ENCODE measurements at regions not wholly inside any gene's neighbourhood (a gene's known extent, or its start where the extent isn't known, plus 50 kb on each side); places are given as distances from the start of the nearest gene placed in this dataset.

GRCh38 chr13:37385956-37386670, 212.5 kb downstream of the POSTN start:
- no peaks in the 10 kb centered on the region for H3K27me3 ChIP-seq
- intact Hi-C loops (cut with DNase I): no loop called here
- no peaks in the 10 kb centered on the region for H3K9me3 ChIP-seq
- H3K4me3 ChIP-seq: no peak overlapping the region
- no peak overlapping the region for H3K27ac ChIP-seq
- 29 to 57% (median 40%) methylated on average over 2 of the region's 2 CpGs for WGBS, 3 donors
- TF ChIP-seq EP300 (IDR thresholded peaks at IDR 0.05): no peak
- TF ChIP-seq CTCF (IDR thresholded peaks at IDR 0.05): no peak
- no peak for TF ChIP-seq POLR2A (IDR thresholded peaks at IDR 0.05)
- no peaks in the 10 kb centered on the region for H3K4me1 ChIP-seq (ENCODE audit: insufficient read depth)
- no peak for DNase-seq
- no peaks in the 10 kb centered on the region for H3K36me3 ChIP-seq

GRCh38 chr13:37385248-37385647, 213.3 kb downstream of the POSTN start:
- Histone ChIP-seq H3K4me3 (no peak overlapping the region), H3K9me3 (no peaks in the 10 kb centered on the region), H3K27ac (no peak overlapping the region), H3K36me3 (no peaks in the 10 kb centered on the region), H3K4me1 (ENCODE audit: insufficient read depth) (no peaks in the 10 kb centered on the region), H3K27me3 (no peaks in the 10 kb centered on the region)
- intact Hi-C loops (cut with DNase I): no loop called here
- TF ChIP-seq POLR2A (IDR thresholded peaks at IDR 0.05) (no peak), CTCF (IDR thresholded peaks at IDR 0.05) (no peak), EP300 (IDR thresholded peaks at IDR 0.05) (no peak)
- WGBS, 3 donors: 93 to 98% (median 93%) methylated on average over 4 of the region's 4 CpGs
- DNase-seq: no peak

DNA sequence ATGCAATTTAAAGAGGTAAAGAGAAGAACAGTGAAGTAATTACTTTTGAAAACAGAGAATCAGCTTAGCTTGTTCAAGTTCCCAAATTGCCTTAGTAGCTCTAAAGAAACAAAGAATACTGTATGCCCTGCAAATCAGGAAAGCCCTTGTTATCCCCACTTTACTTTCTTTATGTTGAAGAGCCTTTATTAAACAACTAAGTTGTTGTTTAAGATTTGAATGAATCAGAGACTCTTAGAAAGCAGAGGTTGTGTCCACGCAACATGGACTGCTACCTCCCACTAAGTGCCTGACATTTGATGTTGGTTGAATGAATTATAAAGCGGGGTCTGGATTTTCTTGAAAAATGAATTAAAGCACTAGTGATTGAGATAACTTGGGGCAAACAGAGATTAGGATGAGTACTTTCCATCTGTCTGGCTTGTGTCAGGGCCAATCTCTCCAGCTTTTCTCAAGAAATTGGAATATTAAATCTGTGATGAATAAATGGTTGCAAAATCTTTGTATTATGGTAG, 214.7 kb downstream of the POSTN start:
- intact Hi-C loops (cut with DNase I): no loop called here
- Histone ChIP-seq H3K4me3 (no peak overlapping the region), H3K36me3 (no peaks in the 10 kb centered on the region), H3K4me1 (ENCODE audit: insufficient read depth) (no peaks in the 10 kb centered on the region), H3K27me3 (no peaks in the 10 kb centered on the region), H3K9me3 (no peaks in the 10 kb centered on the region), H3K27ac (no peak overlapping the region)
- WGBS, 3 donors: 90 to 95% (median 91%) methylated on average over 2 of the region's 2 CpGs
- DNase-seq: no peak
- no peak for TF ChIP-seq EP300 (IDR thresholded peaks at IDR 0.05)
- no peak for TF ChIP-seq POLR2A (IDR thresholded peaks at IDR 0.05)
- TF ChIP-seq CTCF (IDR thresholded peaks at IDR 0.05): no peak

- Histone ChIP-seq H3K4me3 (no peak overlapping the region), H3K27ac (no peak overlapping the region), H3K9me3 (no peaks in the 10 kb centered on the region), H3K27me3 (no peaks in the 10 kb centered on the region), H3K4me1 (ENCODE audit: insufficient read depth) (no peaks in the 10 kb centered on the region), H3K36me3 (no peaks in the 10 kb centered on the region)
- no peak for TF ChIP-seq CTCF (IDR thresholded peaks at IDR 0.05)
- no peak for TF ChIP-seq POLR2A (IDR thresholded peaks at IDR 0.05)
- TF ChIP-seq EP300 (IDR thresholded peaks at IDR 0.05): no peak
- DNase-seq: no peak
- intact Hi-C loops (cut with DNase I): no loop called here
- WGBS, 3 donors: 83 to 89% (median 85%) methylated on average over 2 of the region's 2 CpGs
These were observed 215.5 kb downstream of the POSTN start for GRCh38 chr13:37383046-37383445.
